ENCODE measurements at regions not wholly inside any gene's neighbourhood (a gene's known extent, or its start where the extent isn't known, plus 50 kb on each side); places are given as distances from the start of the nearest gene placed in this dataset.

DNA sequence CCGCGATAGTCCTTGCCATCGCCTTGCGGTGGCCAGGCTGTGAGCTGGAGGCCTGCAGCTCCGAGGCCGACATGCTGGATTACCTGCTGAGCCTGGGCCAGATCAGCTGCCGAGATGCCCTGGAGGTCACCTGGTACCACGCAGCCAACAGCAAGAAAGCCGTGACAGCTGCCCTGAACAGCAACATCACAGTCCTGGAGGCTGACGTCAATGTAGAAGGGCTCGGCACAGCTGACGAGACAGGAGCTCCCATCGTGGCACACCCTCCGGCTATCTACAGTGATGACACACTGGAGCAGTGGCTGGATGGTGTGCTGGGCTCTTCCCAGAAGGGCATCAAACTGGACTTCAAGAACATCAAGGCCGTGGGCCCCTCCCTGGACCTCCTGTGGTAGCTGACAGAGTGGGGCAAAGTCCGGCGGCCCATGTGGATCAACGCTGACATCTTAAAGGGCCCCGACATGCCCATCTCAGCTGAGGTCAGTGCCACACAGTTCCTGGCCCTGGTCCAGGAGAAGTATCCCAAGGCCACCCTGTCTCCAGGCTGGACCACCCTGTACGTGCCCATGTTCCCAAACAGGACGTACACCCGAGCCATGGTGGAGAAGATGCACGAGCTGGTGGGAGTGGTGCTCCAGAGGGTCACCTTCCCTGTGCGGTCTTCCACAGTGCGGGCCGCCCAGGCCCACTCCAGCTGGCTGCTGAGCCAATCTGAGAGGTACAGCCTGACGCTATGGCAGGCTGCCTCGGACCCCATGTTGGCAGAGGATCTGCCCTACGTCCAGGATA, 70.2 kb downstream of the FAM43A start:
- POLR2A ChIA-PET, result no interaction called here
- FAIRE-seq (no peak), ATAC-seq (peak; percentile 42)
- no peak for TF ChIP-seq HDAC6 (IDR thresholded peaks at IDR 0.05; ENCODE audit: low read depth, low read length)
- TF ChIP-seq JUN (CRISPR knock-in tag; IDR thresholded peaks at IDR 0.05), result no peak
- peak; percentile 18; the same call in 1 of the 2 replicates for TF ChIP-seq HNF4A (CRISPR knock-in tag; IDR thresholded peaks at IDR 0.05)
- TF ChIP-seq ZNF24 (IDR thresholded peaks at IDR 0.05), result no peak
- TF ChIP-seq GRHL1 (CRISPR knock-in tag; conservative IDR thresholded peaks at IDR 0.05), result no peak
- TF ChIP-seq PRMT3 (CRISPR knock-in tag; IDR thresholded peaks at IDR 0.05; ENCODE audit: borderline replicate concordance, low read depth), result no peak
- peak in 1 of 2 experiments; percentile 6; a peak in 1 of 4 replicates for TF ChIP-seq EP300 (IDR thresholded peaks at IDR 0.05; ENCODE audit: low read depth in 2 of 2, low read length in 2 of 2)
- no peak for TF ChIP-seq EP300 (CRISPR knock-in tag; IDR thresholded peaks at IDR 0.05; ENCODE audit: borderline replicate concordance)
- no peak for TF ChIP-seq KDM5A (IDR thresholded peaks at IDR 0.05; ENCODE audit: borderline replicate concordance, low read length)
- no peak for TF ChIP-seq MNT (IDR thresholded peaks at IDR 0.05)
- TF ChIP-seq SNRNP70 (IDR thresholded peaks at IDR 0.05; ENCODE audit: low read depth, low read length), result no peak
- TF ChIP-seq REPIN1 (CRISPR knock-in tag; IDR thresholded peaks at IDR 0.05; ENCODE audit: borderline replicate concordance, low read depth), result no peak
- TF ChIP-seq, protein P1, sequence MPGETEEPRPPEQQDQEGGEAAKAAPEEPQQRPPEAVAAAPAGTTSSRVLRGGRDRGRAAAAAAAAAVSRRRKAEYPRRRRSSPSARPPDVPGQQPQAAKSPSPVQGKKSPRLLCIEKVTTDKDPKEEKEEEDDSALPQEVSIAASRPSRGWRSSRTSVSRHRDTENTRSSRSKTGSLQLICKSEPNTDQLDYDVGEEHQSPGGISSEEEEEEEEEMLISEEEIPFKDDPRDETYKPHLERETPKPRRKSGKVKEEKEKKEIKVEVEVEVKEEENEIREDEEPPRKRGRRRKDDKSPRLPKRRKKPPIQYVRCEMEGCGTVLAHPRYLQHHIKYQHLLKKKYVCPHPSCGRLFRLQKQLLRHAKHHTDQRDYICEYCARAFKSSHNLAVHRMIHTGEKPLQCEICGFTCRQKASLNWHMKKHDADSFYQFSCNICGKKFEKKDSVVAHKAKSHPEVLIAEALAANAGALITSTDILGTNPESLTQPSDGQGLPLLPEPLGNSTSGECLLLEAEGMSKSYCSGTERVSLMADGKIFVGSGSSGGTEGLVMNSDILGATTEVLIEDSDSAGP (CRISPR knock-in tag; IDR thresholded peaks at IDR 0.05; ENCODE audit: borderline replicate concordance), result peak; percentile 95
- no peak for TF ChIP-seq SKIL (CRISPR knock-in tag; IDR thresholded peaks at IDR 0.05; ENCODE audit: borderline replicate concordance)
- 0 out of 2 replicates have a peak, but pooled peaks have one; percentile 18 for TF ChIP-seq SALL1 (CRISPR knock-in tag; IDR thresholded peaks at IDR 0.05)
- no peak for TF ChIP-seq RFXANK (CRISPR knock-in tag; IDR thresholded peaks at IDR 0.05)

More for the DNA sequence above, 70.2 kb downstream of the FAM43A start:
- no TSS peak for BruUV-seq (replicated peaks)
- 47% methylated on average over 9 of the region's 29 CpGs for WGBS (ENCODE audit: low lambda C conversion rate)
- Histone ChIP-seq H3K4me2 (ENCODE audit: low read depth, low read length) (no peak overlapping the region), H3K9ac (ENCODE audit: insufficient read depth, low read depth, low read length) (no peak overlapping the region), H3K4me1 (ENCODE audit: insufficient read depth, low read length) (peaks cover 18% of the 10 kb centered on the region), H3K4me3 (replicated peaks in 1 of 3; ENCODE audit: insufficient read depth in 1 of 3, low read depth in 2 of 3, low read length in 3 of 3) (no peak overlapping the region), H4K20me1 (ENCODE audit: insufficient read depth, low read length) (no peaks in the 10 kb centered on the region), H2AFZ (ENCODE audit: low read length) (no peak overlapping the region), H3K9me3 (ENCODE audit: low read length) (no peaks in the 10 kb centered on the region), H3K27me3 (ENCODE audit: control insufficient read depth in 1 of 2, insufficient read depth in 2 of 2, low read length in 2 of 2) (peaks cover 3 to 5% of the 10 kb centered on the region in 2 experiments; a peak in 2 of 5 replicates), H3K27ac (ENCODE audit: extremely low read length, insufficient read depth, low read length) (no peak overlapping the region), H3K36me3 (replicated peaks in 1 of 2; ENCODE audit: control insufficient read depth in 1 of 2, insufficient read depth in 2 of 2, low read length in 2 of 2) (no peaks in the 10 kb centered on the region), H3K79me2 (ENCODE audit: insufficient read depth, low read length) (no peaks in the 10 kb centered on the region)
- CTCF ChIA-PET (ENCODE audit: low intra/inter-chr PET ratio, low total read pairs), result no interaction called here
- intact Hi-C loops (cut with micrococcal nuclease; ENCODE audit: unreplicated experiment), result no loop called here
- in situ Hi-C loops (cut with HindIII; ENCODE audit: extremely low pct_ligation_motif_present, low pct_unique_long_range_greater_than_20kb), result no loop called here
- DNase-seq (ENCODE audit: low spot score), result no peak
